HEK293T (cell line): ENCODE measurements at regions not wholly inside any gene's neighbourhood (a gene's known extent, or its start where the extent isn't known, plus 50 kb on each side); places are given as distances from the start of the nearest gene placed in this dataset.

Experiments used
- CTCF ChIA-PET: fragments of 350-600 bp; formaldehyde crosslinking; extraction: SDS; loops from one replicate; lab custom pipeline; 2021; ENCODE audit warnings: antibody characterized with exemption, inconsistent platforms; lab: Yijun Ruan, JAX
- POLR2A ChIA-PET: fragments of 350-600 bp; formaldehyde crosslinking; extraction: SDS; loops from one replicate; lab custom pipeline; 2020; ENCODE audit warnings: antibody characterized with exemption, inconsistent platforms; lab: Yijun Ruan, JAX
- DNase-seq: peaks from one replicate; pipeline ENCODE4 v3.0.0; 2012; ENCODE audit warnings: mixed read lengths; ENCODE audit errors: extremely low spot score
- ARNT ChIP-seq: fragments of 450-650 bp; IDR thresholded peaks from 2 replicates; pipeline ENCODE4 v1.6.1; 2017; ENCODE audit warnings: mild to moderate bottlenecking
- BHLHE40 ChIP-seq: fragments of 450-650 bp; IDR thresholded peaks from 2 replicates; pipeline ENCODE4 v1.6.1; 2016; ENCODE audit warnings: mild to moderate bottlenecking, moderate library complexity, borderline replicate concordance
- CTBP1 ChIP-seq: fragments of 450-650 bp; IDR thresholded peaks from 2 replicates; pipeline ENCODE4 v1.6.1; 2016; ENCODE audit warnings: borderline replicate concordance
- ELF4 ChIP-seq: fragments of 450-650 bp; IDR thresholded peaks from 2 replicates; pipeline ENCODE4 v1.6.1; 2017; ENCODE audit warnings: antibody characterized with exemption
- FOXA1 ChIP-seq: fragments of 450-650 bp; IDR thresholded peaks from 2 replicates; pipeline ENCODE4 v1.6.1; 2016; ENCODE audit warnings: mild to moderate bottlenecking
- FOXK2 ChIP-seq: fragments of 450-650 bp; IDR thresholded peaks from 2 replicates; pipeline ENCODE4 v1.6.1; 2016; ENCODE audit warnings: mild to moderate bottlenecking
- FOXM1 ChIP-seq: fragments of 450-650 bp; IDR thresholded peaks from 2 replicates; pipeline ENCODE4 v1.6.1; 2017; ENCODE audit warnings: mild to moderate bottlenecking, borderline replicate concordance
- HDGF ChIP-seq: fragments of 450-650 bp; IDR thresholded peaks from 2 replicates; pipeline ENCODE4 v1.6.1; 2017; ENCODE audit warnings: antibody characterized with exemption, borderline replicate concordance
- L3MBTL2 ChIP-seq: fragments of 450-650 bp; conservative IDR thresholded peaks from 2 replicates; pipeline ENCODE4 v1.6.1; 2016; ENCODE audit warnings: mild to moderate bottlenecking
- LEF1 ChIP-seq: fragments of 450-650 bp; IDR thresholded peaks from 2 replicates; pipeline ENCODE4 v1.6.1; 2017; ENCODE audit warnings: mild to moderate bottlenecking, borderline replicate concordance
- NFRKB ChIP-seq: fragments of 450-650 bp; IDR thresholded peaks from 2 replicates; pipeline ENCODE4 v1.6.1; 2016; ENCODE audit warnings: mild to moderate bottlenecking, moderate library complexity
- SP1 ChIP-seq: fragments of 450-650 bp; IDR thresholded peaks from 2 replicates; pipeline ENCODE4 v1.6.1; 2017
- SUZ12 ChIP-seq: fragments of 450-650 bp; IDR thresholded peaks from 2 replicates; pipeline ENCODE4 v1.6.1; 2016; ENCODE audit warnings: mild to moderate bottlenecking
- TARDBP ChIP-seq: fragments of 450-650 bp; IDR thresholded peaks from 2 replicates; pipeline ENCODE4 v1.6.1; 2016
- ZNF384 ChIP-seq: fragments of 450-650 bp; IDR thresholded peaks from 2 replicates; pipeline ENCODE4 v1.6.1; 2016
- TF ChIP-seq, protein P1 (sequence below): fragments of 450-650 bp; IDR thresholded peaks from 2 replicates; pipeline ENCODE4 v1.6.1; 2016

DNA sequence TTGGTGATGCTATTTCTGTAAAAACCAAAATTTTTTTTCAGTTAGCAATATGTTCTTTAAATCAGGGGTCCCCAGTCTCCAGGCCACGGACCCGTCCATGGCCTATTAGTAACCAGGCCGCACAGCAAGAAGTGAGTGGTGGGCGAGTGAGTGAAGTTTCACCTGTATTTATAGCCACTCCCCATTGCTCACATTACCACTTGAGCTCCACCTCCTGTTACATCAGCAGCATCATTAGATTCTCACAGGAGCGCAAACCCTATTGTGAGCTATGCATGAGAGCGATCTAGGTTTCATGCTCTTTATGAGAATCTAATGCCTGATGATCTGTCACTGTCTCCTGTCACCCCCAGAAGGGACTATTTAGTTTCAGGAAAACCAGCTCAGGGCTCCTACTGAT is 58.9 kb upstream of the SLC7A1 start:
- no peak for DNase-seq
- TF ChIP-seq LEF1 (no peak), SP1 (no peak), SUZ12 (no peak)
- ChIA-PET CTCF (interaction anchor here (0.6 kb wide), 1 partner anchor 192 kb away, joined by 4 read pairs; no protein-coding TSS in a partner anchor), POLR2A (no interaction called here)

DNA sequence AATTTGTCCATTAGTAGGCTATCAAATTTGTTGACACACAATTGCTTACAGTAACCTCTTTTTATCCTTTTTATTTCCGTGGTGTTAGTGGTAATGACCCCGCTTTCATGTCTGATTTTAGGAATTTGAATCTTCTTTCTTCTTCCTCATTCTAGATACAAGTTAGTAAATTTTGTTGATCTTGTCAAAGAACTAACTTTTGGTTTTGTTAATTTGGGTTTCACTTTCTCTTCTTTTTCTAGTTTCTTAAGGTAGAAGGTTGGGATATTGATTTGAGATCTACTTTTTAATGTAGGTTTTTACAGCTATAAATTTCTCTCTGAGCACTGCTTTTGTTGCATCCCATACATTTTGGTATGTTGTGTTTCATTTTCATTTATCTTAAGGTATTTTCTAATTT is 53.3 kb upstream of the SLC7A1 start:
- CTCF ChIA-PET: no interaction called here
- no peak for TF ChIP-seq FOXK2
- TF ChIP-seq LEF1: no peak
- TF ChIP-seq ZNF384: no peak
- no peak for TF ChIP-seq HDGF
- no peak for TF ChIP-seq ARNT
- TF ChIP-seq FOXM1: no peak
- TF ChIP-seq, protein P1, sequence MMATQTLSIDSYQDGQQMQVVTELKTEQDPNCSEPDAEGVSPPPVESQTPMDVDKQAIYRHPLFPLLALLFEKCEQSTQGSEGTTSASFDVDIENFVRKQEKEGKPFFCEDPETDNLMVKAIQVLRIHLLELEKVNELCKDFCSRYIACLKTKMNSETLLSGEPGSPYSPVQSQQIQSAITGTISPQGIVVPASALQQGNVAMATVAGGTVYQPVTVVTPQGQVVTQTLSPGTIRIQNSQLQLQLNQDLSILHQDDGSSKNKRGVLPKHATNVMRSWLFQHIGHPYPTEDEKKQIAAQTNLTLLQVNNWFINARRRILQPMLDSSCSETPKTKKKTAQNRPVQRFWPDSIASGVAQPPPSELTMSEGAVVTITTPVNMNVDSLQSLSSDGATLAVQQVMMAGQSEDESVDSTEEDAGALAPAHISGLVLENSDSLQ: no peak
- no peak for TF ChIP-seq NFRKB
- no peak for TF ChIP-seq BHLHE40
- no peak for TF ChIP-seq SP1
- no peak for TF ChIP-seq ELF4
- no peak for TF ChIP-seq CTBP1
- TF ChIP-seq SUZ12: no peak
- TF ChIP-seq FOXA1: no peak
- no peak for TF ChIP-seq TARDBP
- no peak for TF ChIP-seq L3MBTL2

More for the DNA sequence above, 53.3 kb upstream of the SLC7A1 start:
- no peak for DNase-seq
- POLR2A ChIA-PET: no interaction called here
